ENCODE measurements at regions not wholly inside any gene's neighbourhood (a gene's known extent, or its start where the extent isn't known, plus 50 kb on each side); places are given as distances from the start of the nearest gene placed in this dataset.

DNA sequence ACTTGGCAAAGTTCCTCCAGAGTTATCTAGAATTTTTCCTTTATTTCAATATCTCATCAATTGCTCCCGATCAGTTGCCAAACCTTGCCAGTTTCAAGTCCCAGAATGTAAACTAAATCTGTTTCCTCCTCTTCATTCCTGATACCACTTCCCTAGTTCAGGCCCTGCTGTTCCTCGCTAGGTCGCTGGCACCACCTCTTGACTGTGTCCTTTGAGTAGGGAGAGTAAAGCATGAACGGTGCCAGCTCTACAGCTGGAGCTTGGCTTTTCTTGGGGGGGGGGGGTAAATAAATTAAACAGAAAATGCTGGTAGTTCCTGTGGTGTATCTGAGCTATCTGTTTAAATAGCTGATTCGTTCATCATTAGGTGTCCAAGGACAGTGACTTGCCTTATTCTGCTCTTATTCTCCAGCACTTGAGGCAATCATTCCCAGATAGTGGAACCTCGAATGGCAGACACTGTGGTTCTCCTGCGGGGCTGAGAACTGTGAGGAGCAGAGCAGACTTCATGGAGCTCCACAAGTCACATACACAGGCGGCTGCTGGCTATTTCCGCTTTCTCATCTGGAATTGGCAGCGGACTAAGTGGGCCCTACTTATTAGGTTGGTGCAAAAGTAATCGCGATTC, 168.3 kb upstream of the FAT1 start:
- TF ChIP-seq, protein P1, sequence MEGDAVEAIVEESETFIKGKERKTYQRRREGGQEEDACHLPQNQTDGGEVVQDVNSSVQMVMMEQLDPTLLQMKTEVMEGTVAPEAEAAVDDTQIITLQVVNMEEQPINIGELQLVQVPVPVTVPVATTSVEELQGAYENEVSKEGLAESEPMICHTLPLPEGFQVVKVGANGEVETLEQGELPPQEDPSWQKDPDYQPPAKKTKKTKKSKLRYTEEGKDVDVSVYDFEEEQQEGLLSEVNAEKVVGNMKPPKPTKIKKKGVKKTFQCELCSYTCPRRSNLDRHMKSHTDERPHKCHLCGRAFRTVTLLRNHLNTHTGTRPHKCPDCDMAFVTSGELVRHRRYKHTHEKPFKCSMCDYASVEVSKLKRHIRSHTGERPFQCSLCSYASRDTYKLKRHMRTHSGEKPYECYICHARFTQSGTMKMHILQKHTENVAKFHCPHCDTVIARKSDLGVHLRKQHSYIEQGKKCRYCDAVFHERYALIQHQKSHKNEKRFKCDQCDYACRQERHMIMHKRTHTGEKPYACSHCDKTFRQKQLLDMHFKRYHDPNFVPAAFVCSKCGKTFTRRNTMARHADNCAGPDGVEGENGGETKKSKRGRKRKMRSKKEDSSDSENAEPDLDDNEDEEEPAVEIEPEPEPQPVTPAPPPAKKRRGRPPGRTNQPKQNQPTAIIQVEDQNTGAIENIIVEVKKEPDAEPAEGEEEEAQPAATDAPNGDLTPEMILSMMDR (IDR thresholded peaks at IDR 0.05; ENCODE audit: insufficient read depth, low read length) = no peak
- no peak for TF ChIP-seq GABPA (IDR thresholded peaks at IDR 0.05; ENCODE audit: low read depth)
- TF ChIP-seq POLR2AphosphoS5 (IDR thresholded peaks at IDR 0.05; ENCODE audit: low read depth) = no peak
- TF ChIP-seq, protein P2, sequence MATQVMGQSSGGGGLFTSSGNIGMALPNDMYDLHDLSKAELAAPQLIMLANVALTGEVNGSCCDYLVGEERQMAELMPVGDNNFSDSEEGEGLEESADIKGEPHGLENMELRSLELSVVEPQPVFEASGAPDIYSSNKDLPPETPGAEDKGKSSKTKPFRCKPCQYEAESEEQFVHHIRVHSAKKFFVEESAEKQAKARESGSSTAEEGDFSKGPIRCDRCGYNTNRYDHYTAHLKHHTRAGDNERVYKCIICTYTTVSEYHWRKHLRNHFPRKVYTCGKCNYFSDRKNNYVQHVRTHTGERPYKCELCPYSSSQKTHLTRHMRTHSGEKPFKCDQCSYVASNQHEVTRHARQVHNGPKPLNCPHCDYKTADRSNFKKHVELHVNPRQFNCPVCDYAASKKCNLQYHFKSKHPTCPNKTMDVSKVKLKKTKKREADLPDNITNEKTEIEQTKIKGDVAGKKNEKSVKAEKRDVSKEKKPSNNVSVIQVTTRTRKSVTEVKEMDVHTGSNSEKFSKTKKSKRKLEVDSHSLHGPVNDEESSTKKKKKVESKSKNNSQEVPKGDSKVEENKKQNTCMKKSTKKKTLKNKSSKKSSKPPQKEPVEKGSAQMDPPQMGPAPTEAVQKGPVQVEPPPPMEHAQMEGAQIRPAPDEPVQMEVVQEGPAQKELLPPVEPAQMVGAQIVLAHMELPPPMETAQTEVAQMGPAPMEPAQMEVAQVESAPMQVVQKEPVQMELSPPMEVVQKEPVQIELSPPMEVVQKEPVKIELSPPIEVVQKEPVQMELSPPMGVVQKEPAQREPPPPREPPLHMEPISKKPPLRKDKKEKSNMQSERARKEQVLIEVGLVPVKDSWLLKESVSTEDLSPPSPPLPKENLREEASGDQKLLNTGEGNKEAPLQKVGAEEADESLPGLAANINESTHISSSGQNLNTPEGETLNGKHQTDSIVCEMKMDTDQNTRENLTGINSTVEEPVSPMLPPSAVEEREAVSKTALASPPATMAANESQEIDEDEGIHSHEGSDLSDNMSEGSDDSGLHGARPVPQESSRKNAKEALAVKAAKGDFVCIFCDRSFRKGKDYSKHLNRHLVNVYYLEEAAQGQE (IDR thresholded peaks at IDR 0.05; ENCODE audit: insufficient replicate concordance, low read depth) = no peak
- no peak for TF ChIP-seq SPI1 (IDR thresholded peaks at IDR 0.05; ENCODE audit: borderline replicate concordance, low read depth)
